Transverse colon (tissue), 4 donors: ENCODE measurements at regions not wholly inside any gene's neighbourhood (a gene's known extent, or its start where the extent isn't known, plus 50 kb on each side); places are given as distances from the start of the nearest gene placed in this dataset.

Experiments
- DNase-seq: peaks from one replicate; pipeline ENCODE4 v3.0.0-alpha.2; 2019
- H3K27ac ChIP-seq, 4 donors: fragments of 200-600 bp; sonication (generic); 2 replicates each; pipeline ENCODE4 v1.5.1; 2016 to 2018; ENCODE audit warnings: inconsistent platforms in 4 of 4
- H3K27me3 ChIP-seq: fragments of 200-600 bp; sonication (generic); 2 replicates; pipeline ENCODE4 v1.5.1; 2017; ENCODE audit warnings: inconsistent platforms
- H3K36me3 ChIP-seq, 4 donors: fragments of 200-600 bp; sonication (generic); 2 replicates each; pipeline ENCODE4 v1.5.1; 2017 to 2019; ENCODE audit warnings: inconsistent platforms in 4 of 4
- H3K4me1 ChIP-seq, 4 donors: fragments of 200-600 bp; sonication (generic); 2 replicates each; pipeline ENCODE4 v1.5.1; 2017 to 2020; ENCODE audit warnings: inconsistent platforms in 4 of 4
- H3K4me3 ChIP-seq, 4 donors: fragments of 200-600 bp; sonication (generic); 1 replicate in 1 of 4; 2 replicates in 3 of 4; pipeline versions ENCODE4 v1.5.1 to v1.6.1; 2017 to 2019; ENCODE audit warnings: inconsistent platforms in 4 of 4
- H3K9me3 ChIP-seq, 2 donors: fragments of 200-600 bp; sonication (generic); 2 replicates each; pipeline ENCODE4 v1.5.1; 2017 to 2019; ENCODE audit warnings: inconsistent platforms in 2 of 2
- CTCF ChIP-seq, 5 experiments: fragments of 200-600 bp in 3 of 5; fragments of 450-650 bp in 2 of 5; sonication (generic) in 3 of 5; IDR thresholded peaks; 1 replicate in 2 of 5; 2 replicates in 3 of 5; pipeline ENCODE4 v1.5.1; 2016 to 2017; ENCODE audit warnings: antibody characterized with exemption in 5 of 5, inconsistent platforms in 3 of 5, mild to moderate bottlenecking in 2 of 5, moderate library complexity in 1 of 5
- EP300 ChIP-seq: sonication (generic); formaldehyde crosslinking; IDR thresholded peaks from one replicate; pipeline ENCODE4 v1.6.1; 2017; ENCODE audit warnings: antibody characterized with exemption, low read depth
- POLR2A ChIP-seq: fragments of 450-650 bp; IDR thresholded peaks from one replicate; pipeline ENCODE4 v1.6.1; 2016; ENCODE audit warnings: antibody characterized with exemption, mild to moderate bottlenecking, moderate library complexity
- POLR2AphosphoS5 ChIP-seq, 3 donors: sonication (generic); formaldehyde crosslinking; IDR thresholded peaks; one replicate each; pipeline ENCODE4 v1.6.1; 2016; ENCODE audit warnings: antibody characterized with exemption in 3 of 3
- WGBS, 2 donors: methylation state at CpG; one replicate each; pipeline ENCODE4 v1.1.5; 2018; ENCODE audit warnings: low coverage in 1 of 2; 5-methylcytosine and 5-hydroxymethylcytosine counted together
- in situ Hi-C, 4 donors: fragments of 200-750 bp; cut with MboI; loops; one replicate each; pipeline versions ENCODE4 v1.15.0 to v1.15.1; 2017; ENCODE audit warnings: low sequenced_read_pairs in 3 of 4, low pct_ligation_motif_present in 1 of 4, low pct_unique_long_range_greater_than_20kb in 1 of 4
- intact Hi-C: fragments of 100-400 bp; cut with DNase I; formaldehyde crosslinking; loops from one replicate; pipeline ENCODE4 v1.15.1; 2023; ENCODE audit warnings: low total_unique reads

- no peaks in the 10 kb centered on the region for H3K36me3 ChIP-seq
- WGBS, 2 donors = 29 to 40% methylated on average over 1 to 2 of the region's 2 CpGs
- DNase-seq = no peak
- H3K4me1 ChIP-seq = no peaks in the 10 kb centered on the region
- no peak overlapping the region for H3K27ac ChIP-seq
- no peaks in the 10 kb centered on the region for H3K27me3 ChIP-seq
- H3K4me3 ChIP-seq = no peak overlapping the region
- in situ Hi-C loops = no loop called here
- H3K9me3 ChIP-seq = no peaks in the 10 kb centered on the region
- TF ChIP-seq POLR2A = no peak
- no peak for TF ChIP-seq CTCF (IDR thresholded peaks at IDR 0.05)
- TF ChIP-seq POLR2AphosphoS5 (IDR thresholded peaks at IDR 0.05) = no peak
- TF ChIP-seq EP300 = no peak
- intact Hi-C loops = no loop called here
These were observed 168.5 kb downstream of the EN1 start for GRCh38 chr2:118678985-118679384.

GRCh38 chr2:118677546-118677945, 169.9 kb downstream of the EN1 start:
- Histone ChIP-seq H3K27me3 (no peaks in the 10 kb centered on the region), H3K36me3 (no peaks in the 10 kb centered on the region), H3K4me1 (no peaks in the 10 kb centered on the region), H3K4me3 (no peak overlapping the region), H3K9me3 (no peaks in the 10 kb centered on the region), H3K27ac (no peak overlapping the region)
- DNase-seq = no peak
- TF ChIP-seq EP300 (no peak), POLR2AphosphoS5 (IDR thresholded peaks at IDR 0.05) (no peak), POLR2A (no peak), CTCF (IDR thresholded peaks at IDR 0.05) (no peak)
- intact Hi-C loops = no loop called here
- in situ Hi-C loops = no loop called here
- 91% methylated on average over 1 of the region's 1 CpG; no CpG with 5 or more reads in 1 of the 2 donors for WGBS, 2 donors

GRCh38 chr2:118675531-118675930, 171.9 kb downstream of the EN1 start:
- Histone ChIP-seq H3K27me3 (no peaks in the 10 kb centered on the region), H3K9me3 (no peaks in the 10 kb centered on the region), H3K4me3 (no peak overlapping the region), H3K4me1 (peaks cover 0 to 4% (median 0%) of the 10 kb centered on the region in 4 donors), H3K36me3 (no peaks in the 10 kb centered on the region), H3K27ac (no peak overlapping the region)
- TF ChIP-seq EP300 (no peak), CTCF (IDR thresholded peaks at IDR 0.05) (no peak), POLR2A (no peak), POLR2AphosphoS5 (IDR thresholded peaks at IDR 0.05) (no peak)
- no peak for DNase-seq
- in situ Hi-C loops (no loop called here), intact Hi-C loops (no loop called here)

GRCh38 chr2:118672571-118673158, 174.8 kb downstream of the EN1 start:
- no peak overlapping the region for H3K27ac ChIP-seq
- no peaks in the 10 kb centered on the region for H3K9me3 ChIP-seq
- intact Hi-C loops = no loop called here
- no peak for DNase-seq
- in situ Hi-C loops = no loop called here
- no peaks in the 10 kb centered on the region for H3K36me3 ChIP-seq
- H3K4me3 ChIP-seq = no peak overlapping the region
- H3K4me1 ChIP-seq = peaks cover 0 to 6% (median 0%) of the 10 kb centered on the region in 4 donors
- no peak for TF ChIP-seq CTCF (IDR thresholded peaks at IDR 0.05)
- no peak for TF ChIP-seq POLR2A
- TF ChIP-seq EP300 = no peak
- no peak for TF ChIP-seq POLR2AphosphoS5 (IDR thresholded peaks at IDR 0.05)
- WGBS, 2 donors = 51 to 72% methylated on average over 2 to 3 of the region's 3 CpGs
- H3K27me3 ChIP-seq = no peaks in the 10 kb centered on the region
